GM13976 (cell line): ENCODE measurements at regions not wholly inside any gene's neighbourhood (a gene's known extent, or its start where the extent isn't known, plus 50 kb on each side); places are given as distances from the start of the nearest gene placed in this dataset.

Experiments used
- DNase-seq: peaks from one replicate; pipeline ENCODE4 v3.0.0; 2012; ENCODE audit warnings: low spot score
- CTCF ChIP-seq: IDR thresholded peaks from 2 replicates; pipeline ENCODE4 v1.5.1; 2012; ENCODE audit warnings: borderline replicate concordance, mild to moderate bottlenecking; ENCODE audit not compliant: insufficient read depth; ENCODE audit errors: extremely low read depth, missing control alignments, control extremely low read depth
- in situ Hi-C: fragments of 300-500 bp; cut with MboI; formaldehyde crosslinking; loops from one replicate; pipeline ENCODE4 v1.12.0; 2022; ENCODE audit warnings: low sequenced_read_pairs, mixed read lengths, inconsistent platforms; ENCODE audit not compliant: unreplicated experiment

GRCh38 chr6:76788155-76788554, 675.1 kb downstream of the HTR1B start:
- TF ChIP-seq CTCF, result no peak
- no peak for DNase-seq
- in situ Hi-C loops, result no loop called here

DNA sequence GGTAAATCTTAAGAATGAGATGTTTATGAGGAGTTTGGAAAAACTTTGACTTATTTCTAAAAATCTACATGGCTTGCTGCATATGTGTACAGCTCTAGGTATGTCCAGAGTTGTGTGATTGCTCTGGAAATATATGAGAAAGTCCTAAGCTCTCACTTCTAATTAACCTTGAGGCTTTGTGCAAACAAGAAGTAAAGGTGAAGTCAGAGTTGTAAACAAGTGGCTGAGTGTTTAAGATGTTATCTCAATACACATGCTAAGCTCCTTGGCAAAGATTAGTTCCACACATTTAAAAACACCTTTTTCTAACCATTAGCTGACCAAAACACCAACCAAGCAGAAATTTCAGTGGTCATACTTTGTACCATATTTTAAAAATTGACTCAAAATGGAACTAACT, 684.2 kb downstream of the HTR1B start:
- no peak for DNase-seq
- TF ChIP-seq CTCF, result no peak
- in situ Hi-C loops, result no loop called here

DNA sequence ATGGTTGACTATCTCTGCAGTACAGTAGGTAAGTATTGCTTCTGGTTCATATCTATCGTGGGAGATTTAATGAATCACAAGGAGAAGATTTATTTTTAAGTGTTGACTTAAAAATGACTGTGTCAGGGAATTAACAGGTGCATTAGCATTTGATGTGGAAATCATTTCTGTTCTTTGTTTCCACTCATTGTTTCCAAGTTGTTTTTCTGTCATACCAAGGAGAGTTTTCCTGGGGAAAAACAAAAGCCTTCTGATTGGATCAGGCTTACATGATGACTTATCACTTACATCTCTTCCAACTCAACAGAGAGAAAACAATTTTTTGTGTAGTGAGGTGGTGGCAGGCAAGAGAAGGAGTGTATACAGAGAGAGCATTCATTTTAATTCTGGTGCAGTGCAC, 686.4 kb downstream of the HTR1B start:
- no peak for DNase-seq
- in situ Hi-C loops, result no loop called here
- TF ChIP-seq CTCF, result no peak

GRCh38 chr6:76774781-76775384, 688.4 kb downstream of the HTR1B start:
- in situ Hi-C loops, result no loop called here
- DNase-seq, result no peak
- TF ChIP-seq CTCF, result no peak

GRCh38 chr6:76772951-76773350, 690.3 kb downstream of the HTR1B start:
- in situ Hi-C loops, result no loop called here
- no peak for TF ChIP-seq CTCF
- no peak for DNase-seq

DNA sequence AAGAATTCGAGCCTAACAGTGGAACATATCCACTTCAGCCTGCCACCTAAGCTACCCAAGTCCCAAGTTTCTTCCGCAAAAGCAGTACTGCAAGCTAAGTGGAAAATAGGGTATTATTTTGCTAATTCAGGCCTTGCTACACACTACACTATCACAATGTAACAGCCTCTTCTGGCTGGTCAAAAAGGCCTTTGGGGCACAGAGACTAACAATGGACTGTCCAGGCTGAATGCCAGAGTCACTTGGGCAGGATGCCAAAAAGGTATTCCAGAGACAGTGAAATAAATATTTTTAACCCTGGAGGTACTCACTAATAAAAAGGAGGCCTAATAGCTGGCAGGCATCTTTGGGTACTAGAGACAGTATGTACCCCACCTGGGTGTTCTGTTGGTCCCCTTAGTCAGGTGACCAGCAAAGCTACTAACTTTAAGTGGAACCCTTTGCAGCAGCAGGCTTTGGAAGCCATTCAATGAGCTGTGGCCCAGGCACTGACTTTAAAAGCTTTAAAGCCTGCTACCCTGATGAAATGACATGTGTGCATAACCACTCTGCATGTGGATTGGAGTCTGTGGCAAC, 692.1 kb downstream of the HTR1B start:
- in situ Hi-C loops, result no loop called here
- DNase-seq, result no peak
- TF ChIP-seq CTCF, result no peak

DNA sequence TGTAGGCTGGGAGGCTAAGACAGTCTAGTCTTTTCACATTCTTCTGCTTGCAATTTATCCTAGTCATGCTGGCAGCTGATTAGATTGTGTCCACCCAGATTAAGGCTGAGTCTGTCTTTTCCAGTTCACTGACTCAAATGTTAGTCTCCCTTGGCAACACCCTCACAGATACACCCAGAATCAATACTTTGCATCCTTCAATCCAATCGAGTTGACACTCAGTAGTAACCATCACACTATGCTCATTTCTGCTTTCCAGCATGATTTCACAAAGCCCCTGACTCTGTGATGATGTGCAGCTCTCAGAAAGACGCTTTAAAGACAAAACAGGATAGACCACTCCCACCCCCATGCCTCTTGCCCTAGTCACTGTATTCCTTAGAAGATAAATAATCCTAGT, 693.0 kb downstream of the HTR1B start:
- no peak for DNase-seq
- in situ Hi-C loops, result no loop called here
- no peak for TF ChIP-seq CTCF
